LNCAP (cell line): ENCODE measurements at regions not wholly inside any gene's neighbourhood (a gene's known extent, or its start where the extent isn't known, plus 50 kb on each side); places are given as distances from the start of the nearest gene placed in this dataset.

Experiments
- TF ChIP-seq, protein P1 (sequence below): fragments of 450-650 bp; IDR thresholded peaks from 2 replicates; pipeline ENCODE4 v1.5.1; 2017; ENCODE audit warnings: mild to moderate bottlenecking

DNA sequence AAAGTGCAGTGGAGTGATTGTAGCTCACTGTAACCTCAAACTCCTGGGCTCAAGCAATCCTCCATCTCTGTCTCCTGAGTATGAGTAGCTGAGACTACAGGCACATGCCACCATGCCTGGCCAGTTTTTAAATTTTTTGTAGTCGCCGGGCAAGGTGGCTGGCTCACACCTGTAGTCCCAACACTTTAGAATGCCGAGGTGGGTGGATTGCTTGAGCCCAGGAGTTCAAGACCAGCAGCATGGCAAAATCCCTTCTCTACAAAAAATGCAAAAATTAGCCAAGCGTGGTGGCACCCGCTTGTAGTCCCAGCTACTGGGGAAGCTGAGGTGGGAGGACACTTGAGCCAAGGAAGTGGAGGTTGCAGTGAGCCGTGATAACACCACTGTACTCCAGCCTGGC, 219.5 kb downstream of the KLHL28 start:
- TF ChIP-seq, protein P1, sequence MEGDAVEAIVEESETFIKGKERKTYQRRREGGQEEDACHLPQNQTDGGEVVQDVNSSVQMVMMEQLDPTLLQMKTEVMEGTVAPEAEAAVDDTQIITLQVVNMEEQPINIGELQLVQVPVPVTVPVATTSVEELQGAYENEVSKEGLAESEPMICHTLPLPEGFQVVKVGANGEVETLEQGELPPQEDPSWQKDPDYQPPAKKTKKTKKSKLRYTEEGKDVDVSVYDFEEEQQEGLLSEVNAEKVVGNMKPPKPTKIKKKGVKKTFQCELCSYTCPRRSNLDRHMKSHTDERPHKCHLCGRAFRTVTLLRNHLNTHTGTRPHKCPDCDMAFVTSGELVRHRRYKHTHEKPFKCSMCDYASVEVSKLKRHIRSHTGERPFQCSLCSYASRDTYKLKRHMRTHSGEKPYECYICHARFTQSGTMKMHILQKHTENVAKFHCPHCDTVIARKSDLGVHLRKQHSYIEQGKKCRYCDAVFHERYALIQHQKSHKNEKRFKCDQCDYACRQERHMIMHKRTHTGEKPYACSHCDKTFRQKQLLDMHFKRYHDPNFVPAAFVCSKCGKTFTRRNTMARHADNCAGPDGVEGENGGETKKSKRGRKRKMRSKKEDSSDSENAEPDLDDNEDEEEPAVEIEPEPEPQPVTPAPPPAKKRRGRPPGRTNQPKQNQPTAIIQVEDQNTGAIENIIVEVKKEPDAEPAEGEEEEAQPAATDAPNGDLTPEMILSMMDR, result no peak

DNA sequence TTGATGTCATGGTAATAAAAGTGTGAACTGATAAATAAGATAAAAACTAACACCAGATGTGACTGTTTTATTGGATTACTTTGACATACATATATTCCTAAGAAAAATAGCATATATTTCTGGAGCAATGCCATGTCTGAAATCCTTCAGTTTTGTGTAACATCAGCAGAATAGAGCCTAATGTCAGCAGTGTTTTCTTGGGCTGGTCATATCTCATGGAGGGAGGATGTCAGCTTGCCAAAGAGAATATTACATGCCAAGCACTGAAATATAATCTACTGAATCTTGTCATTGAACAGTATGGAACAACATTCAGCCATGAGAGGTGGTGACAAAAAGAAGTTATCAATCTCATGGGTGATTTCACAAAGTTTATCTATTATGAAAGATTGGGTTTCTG, 220.3 kb downstream of the KLHL28 start:
- TF ChIP-seq, protein P1, result no peak

DNA sequence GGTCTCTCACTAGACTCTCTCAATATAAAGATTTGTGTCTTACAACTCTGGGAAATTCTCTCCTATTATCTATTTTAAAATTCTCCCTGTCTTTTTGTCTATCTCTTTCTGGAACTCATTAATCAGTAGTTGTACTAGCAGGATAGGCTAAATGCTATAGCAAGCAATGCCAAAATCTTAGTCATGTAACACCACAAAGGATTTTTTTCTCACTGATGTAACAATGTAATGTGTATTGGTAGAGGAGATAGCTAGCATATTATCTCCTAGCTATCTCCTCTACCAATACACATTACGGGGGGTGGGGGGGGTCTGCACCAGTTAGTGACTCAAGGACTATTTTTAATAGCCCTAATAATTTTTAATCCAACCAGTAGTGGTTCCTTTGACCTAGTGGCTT, 225.4 kb downstream of the KLHL28 start:
- TF ChIP-seq, protein P1, result no peak

GRCh38 chr14:44732144-44732543, 225.1 kb upstream of the FSCB start:
- TF ChIP-seq, protein P1, result no peak

- TF ChIP-seq, protein P1, result no peak
These were observed 223.8 kb upstream of the FSCB start for GRCh38 chr14:44730860-44731259.

DNA sequence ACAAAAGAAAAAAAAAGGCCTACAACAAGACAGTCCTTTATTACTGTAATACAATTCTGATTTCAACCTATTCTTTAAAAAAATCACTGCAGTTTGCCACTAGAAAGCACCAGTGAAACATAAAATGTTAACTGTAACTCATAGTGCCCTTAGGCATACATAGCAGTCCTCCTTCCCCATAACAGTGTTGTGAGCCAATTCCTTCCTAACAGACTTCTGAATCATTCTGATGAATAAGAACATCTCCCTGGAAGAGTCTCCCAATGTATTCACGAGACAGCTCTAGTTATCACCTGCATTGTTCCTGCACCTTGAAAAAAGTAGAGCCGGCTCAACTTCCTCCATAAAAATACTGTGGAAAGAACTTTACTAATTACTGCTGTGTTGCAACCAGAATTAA, 213.6 kb upstream of the FSCB start:
- TF ChIP-seq, protein P1, result no peak

- TF ChIP-seq, protein P1, result no peak
These were observed 205.1 kb upstream of the FSCB start for GRCh38 chr14:44712024-44712815.
